ENCODE measurements at regions not wholly inside any gene's neighbourhood (a gene's known extent, or its start where the extent isn't known, plus 50 kb on each side); places are given as distances from the start of the nearest gene placed in this dataset.

GRCh38 chr17:79141578-79142355, 67.1 kb downstream of the ENGASE start:
- DNase-seq = no peak
- ATAC-seq = no peak
- Histone ChIP-seq H3K4me1 (no peaks in the 10 kb centered on the region), H3K36me3 (no peaks in the 10 kb centered on the region), H3K9me3 (no peaks in the 10 kb centered on the region), H3K4me3 (no peak overlapping the region), H3K27me3 (no peaks in the 10 kb centered on the region), H3K27ac (no peak overlapping the region)
- WGBS (ENCODE audit: insufficient coverage, low coverage, low lambda C conversion rate, missing lambda C conversion rate) = 42% methylated on average over 22 of the region's 24 CpGs
- TF ChIP-seq, protein P1, sequence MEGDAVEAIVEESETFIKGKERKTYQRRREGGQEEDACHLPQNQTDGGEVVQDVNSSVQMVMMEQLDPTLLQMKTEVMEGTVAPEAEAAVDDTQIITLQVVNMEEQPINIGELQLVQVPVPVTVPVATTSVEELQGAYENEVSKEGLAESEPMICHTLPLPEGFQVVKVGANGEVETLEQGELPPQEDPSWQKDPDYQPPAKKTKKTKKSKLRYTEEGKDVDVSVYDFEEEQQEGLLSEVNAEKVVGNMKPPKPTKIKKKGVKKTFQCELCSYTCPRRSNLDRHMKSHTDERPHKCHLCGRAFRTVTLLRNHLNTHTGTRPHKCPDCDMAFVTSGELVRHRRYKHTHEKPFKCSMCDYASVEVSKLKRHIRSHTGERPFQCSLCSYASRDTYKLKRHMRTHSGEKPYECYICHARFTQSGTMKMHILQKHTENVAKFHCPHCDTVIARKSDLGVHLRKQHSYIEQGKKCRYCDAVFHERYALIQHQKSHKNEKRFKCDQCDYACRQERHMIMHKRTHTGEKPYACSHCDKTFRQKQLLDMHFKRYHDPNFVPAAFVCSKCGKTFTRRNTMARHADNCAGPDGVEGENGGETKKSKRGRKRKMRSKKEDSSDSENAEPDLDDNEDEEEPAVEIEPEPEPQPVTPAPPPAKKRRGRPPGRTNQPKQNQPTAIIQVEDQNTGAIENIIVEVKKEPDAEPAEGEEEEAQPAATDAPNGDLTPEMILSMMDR (IDR thresholded peaks at IDR 0.05) = no peak
- no peak for TF ChIP-seq POLR2A (IDR thresholded peaks at IDR 0.05)
- intact Hi-C loops (cut with DNase I) = no loop called here

DNA sequence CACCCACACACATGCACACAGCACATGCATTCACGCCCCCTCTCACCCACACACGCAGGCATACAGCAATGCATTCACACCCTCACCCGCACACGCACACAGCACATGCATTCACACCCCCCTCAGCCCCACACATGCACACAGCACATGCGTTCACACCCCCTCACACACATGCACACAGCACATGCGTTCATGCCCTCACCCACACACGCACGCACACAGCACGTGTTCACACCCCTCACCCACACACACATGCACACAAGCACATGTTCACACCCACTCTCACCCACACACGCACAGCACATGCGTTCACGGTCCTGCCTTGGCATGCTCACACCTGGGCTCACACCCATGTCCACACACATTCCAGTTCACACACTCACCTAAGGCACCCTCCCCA, 64.2 kb downstream of the ENGASE start:
- WGBS (ENCODE audit: insufficient coverage, low coverage, low lambda C conversion rate, missing lambda C conversion rate) = 76% methylated on average over 6 of the region's 12 CpGs
- no peak for DNase-seq
- intact Hi-C loops (cut with DNase I) = no loop called here
- no peak for ATAC-seq
- H3K36me3 ChIP-seq = no peaks in the 10 kb centered on the region
- no peak for TF ChIP-seq POLR2A (IDR thresholded peaks at IDR 0.05)
- TF ChIP-seq, protein P1 (IDR thresholded peaks at IDR 0.05) = no peak
- H3K4me3 ChIP-seq = no peak overlapping the region
- H3K4me1 ChIP-seq = no peaks in the 10 kb centered on the region
- H3K27me3 ChIP-seq = no peaks in the 10 kb centered on the region
- H3K27ac ChIP-seq = no peak overlapping the region
- no peaks in the 10 kb centered on the region for H3K9me3 ChIP-seq

GRCh38 chr17:79137789-79138165, 63.2 kb downstream of the ENGASE start:
- intact Hi-C loops (cut with DNase I) = no loop called here
- Histone ChIP-seq H3K9me3 (no peaks in the 10 kb centered on the region), H3K27ac (no peak overlapping the region), H3K4me3 (no peak overlapping the region), H3K27me3 (no peaks in the 10 kb centered on the region), H3K36me3 (no peaks in the 10 kb centered on the region), H3K4me1 (no peaks in the 10 kb centered on the region)
- no peak for ATAC-seq
- DNase-seq = no peak
- TF ChIP-seq, protein P1 (IDR thresholded peaks at IDR 0.05) = no peak
- TF ChIP-seq POLR2A (IDR thresholded peaks at IDR 0.05) = no peak
- whole genome bisulfite sequencing (ENCODE audit: insufficient coverage, low coverage, low lambda C conversion rate, missing lambda C conversion rate) = 44% methylated on average over 9 of the region's 22 CpGs

GRCh38 chr17:79137015-79137788, 62.6 kb downstream of the ENGASE start:
- ATAC-seq (peak in 1 of 4 donors; percentile 14), DNase-seq (no peak)
- no peak for TF ChIP-seq POLR2A (IDR thresholded peaks at IDR 0.05)
- TF ChIP-seq, protein P1 (IDR thresholded peaks at IDR 0.05) = no peak
- no peaks in the 10 kb centered on the region for H3K9me3 ChIP-seq
- 27% methylated on average over 14 of the region's 26 CpGs for WGBS (ENCODE audit: insufficient coverage, low coverage, low lambda C conversion rate, missing lambda C conversion rate)
- H3K27me3 ChIP-seq = no peaks in the 10 kb centered on the region
- no peaks in the 10 kb centered on the region for H3K4me1 ChIP-seq
- H3K36me3 ChIP-seq = no peaks in the 10 kb centered on the region
- intact Hi-C loops (cut with DNase I) = no loop called here
- no peak overlapping the region for H3K27ac ChIP-seq
- H3K4me3 ChIP-seq = no peak overlapping the region
